Renal pelvis (tissue), 1 donor: ENCODE measurements at regions not wholly inside any gene's neighbourhood (a gene's known extent, or its start where the extent isn't known, plus 50 kb on each side); places are given as distances from the start of the nearest gene placed in this dataset.

Experiments
- DNase-seq: peaks from one replicate; pipeline ENCODE4 v3.0.0-alpha.2; 2013

GRCh38 chr1:228919914-228920313, 184.6 kb downstream of the RHOU start:
- no peak for DNase-seq

DNA sequence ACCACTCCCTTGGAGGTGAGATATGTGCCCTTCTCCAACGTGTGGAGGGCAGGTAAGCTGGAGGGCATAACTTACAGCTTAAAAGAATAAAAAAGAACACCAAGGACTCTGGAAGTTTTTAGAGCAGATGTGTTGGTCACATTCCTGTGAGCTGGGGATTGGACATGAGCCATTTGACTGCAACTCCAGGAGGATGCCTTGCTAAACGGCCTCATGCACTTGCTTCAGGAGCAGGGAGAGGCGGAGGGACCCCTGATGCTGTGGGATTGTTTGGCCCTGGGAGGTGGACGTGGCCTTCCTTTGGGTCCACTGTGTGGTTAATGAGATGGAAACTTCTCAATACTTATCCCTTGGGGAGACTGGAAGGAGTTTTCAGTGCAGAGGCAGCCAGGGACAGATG, 185.6 kb downstream of the RHOU start:
- no peak for DNase-seq

DNA sequence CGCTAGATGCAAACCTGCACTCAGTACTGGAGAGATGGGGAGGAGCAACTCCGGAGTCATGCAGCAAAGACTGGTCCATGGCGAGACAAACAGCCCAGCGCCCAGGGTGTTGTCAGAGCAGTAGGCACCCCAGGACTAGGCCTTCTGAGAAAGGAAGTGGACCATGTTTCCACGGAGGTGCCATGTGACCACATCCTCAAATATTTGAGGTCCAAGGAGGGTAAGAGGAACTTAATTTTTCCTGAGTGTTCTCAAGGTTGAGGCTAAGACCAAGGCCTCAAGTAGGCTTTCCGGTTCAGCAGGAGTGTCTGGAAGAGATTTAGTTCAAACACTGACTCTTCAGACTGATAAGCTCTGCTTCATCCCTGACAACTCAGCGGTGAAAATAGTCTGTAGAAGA, 186.2 kb downstream of the RHOU start:
- no peak for DNase-seq

- DNase-seq = no peak
Measured at GRCh38 chr1:228922722-228923376, 187.6 kb downstream of the RHOU start.

GRCh38 chr1:228923973-228924686, 188.9 kb downstream of the RHOU start:
- DNase-seq = no peak

DNA sequence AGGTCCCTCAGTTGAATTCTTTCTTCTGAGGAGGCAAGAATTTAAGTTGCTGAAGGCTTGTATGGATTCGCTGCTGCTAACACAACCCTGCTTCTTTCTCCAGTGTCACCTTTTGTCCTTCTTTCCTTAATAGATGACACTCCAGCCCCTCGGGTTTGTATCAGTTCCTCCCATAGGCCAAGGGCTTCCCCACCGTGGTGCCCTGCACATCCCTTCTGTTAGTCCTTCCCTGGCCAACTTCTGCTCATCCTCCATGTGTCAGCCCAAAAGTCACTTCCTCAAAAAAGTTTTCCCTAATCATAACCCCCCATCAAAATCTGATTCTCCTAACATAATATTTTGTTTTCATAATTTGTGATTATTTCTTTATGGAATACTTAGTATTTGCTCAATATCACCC, 190.4 kb downstream of the RHOU start:
- DNase-seq = no peak

- DNase-seq = no peak
Measured at GRCh38 chr1:228927421-228927820, 192.1 kb downstream of the RHOU start.

GRCh38 chr1:228927946-228928898, 192.9 kb downstream of the RHOU start:
- no peak for DNase-seq

DNA sequence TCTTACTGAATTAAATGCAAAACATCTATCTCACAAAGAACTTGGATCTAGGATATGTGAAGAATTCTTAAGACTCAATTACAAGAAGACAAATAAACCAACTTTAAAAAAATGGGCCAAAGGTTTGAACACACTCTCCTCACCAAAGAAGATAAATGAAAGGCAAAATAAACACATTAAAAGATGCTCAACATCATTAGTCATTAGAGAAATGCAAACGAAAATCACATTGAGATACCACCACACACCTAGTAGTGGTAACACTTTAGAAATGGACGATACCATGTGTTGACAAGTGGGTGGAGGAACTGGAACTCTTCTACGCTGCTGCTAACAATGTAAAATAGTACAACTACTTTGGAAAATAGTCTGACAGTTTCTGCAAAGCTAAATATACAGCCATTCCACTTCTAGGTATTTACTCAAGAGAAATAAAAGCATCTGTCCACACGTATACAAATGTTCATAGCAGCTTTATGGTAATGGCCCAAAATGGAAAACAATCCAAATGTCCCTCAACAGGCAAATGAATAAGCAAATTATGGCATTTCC, 194.3 kb downstream of the RHOU start:
- no peak for DNase-seq

GRCh38 chr1:228930479-228930957, 195.2 kb downstream of the RHOU start:
- DNase-seq = no peak

DNA sequence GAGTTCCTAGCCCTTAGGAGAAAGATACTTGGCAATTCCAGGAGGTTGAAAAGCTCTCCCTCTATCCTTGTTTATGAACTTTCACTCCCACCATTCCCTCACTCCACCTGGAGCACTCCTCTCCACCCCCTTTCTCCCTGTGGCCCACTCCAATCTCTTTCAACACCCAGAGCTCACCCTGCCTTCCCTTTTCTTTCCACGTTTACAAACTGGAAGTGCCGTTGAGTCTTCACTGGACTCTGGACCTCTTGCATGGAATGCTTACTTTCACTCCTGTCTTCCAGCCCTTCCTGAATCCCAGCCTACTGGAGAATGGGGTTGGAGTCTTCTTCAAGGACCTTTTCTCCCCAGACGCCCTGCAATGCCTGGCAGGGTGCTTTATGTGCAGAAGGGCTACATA, 198.5 kb downstream of the RHOU start:
- DNase-seq = no peak

DNA sequence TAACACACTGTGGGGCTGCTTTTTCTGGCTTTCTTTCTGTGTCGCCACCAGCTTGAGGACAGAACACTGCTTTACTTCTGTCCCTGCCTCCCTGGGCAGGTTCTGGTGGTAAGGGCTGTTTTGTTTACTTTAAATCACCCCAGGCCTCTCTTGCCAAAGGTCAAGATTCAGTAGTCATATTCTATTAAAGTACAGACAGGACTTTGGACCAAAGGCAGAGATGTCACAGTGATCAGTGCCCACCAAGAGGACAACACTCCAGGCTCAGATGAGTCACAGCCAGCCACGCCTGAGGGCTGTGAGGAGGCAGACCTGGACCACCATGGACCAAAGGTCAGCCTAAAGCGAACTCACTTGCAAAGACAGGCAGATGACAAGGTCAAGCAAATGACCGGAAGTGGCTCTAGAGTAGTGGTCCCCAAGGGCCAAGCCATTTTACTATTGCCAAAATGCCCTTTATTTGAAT, 200.0 kb downstream of the RHOU start:
- no peak for DNase-seq

DNA sequence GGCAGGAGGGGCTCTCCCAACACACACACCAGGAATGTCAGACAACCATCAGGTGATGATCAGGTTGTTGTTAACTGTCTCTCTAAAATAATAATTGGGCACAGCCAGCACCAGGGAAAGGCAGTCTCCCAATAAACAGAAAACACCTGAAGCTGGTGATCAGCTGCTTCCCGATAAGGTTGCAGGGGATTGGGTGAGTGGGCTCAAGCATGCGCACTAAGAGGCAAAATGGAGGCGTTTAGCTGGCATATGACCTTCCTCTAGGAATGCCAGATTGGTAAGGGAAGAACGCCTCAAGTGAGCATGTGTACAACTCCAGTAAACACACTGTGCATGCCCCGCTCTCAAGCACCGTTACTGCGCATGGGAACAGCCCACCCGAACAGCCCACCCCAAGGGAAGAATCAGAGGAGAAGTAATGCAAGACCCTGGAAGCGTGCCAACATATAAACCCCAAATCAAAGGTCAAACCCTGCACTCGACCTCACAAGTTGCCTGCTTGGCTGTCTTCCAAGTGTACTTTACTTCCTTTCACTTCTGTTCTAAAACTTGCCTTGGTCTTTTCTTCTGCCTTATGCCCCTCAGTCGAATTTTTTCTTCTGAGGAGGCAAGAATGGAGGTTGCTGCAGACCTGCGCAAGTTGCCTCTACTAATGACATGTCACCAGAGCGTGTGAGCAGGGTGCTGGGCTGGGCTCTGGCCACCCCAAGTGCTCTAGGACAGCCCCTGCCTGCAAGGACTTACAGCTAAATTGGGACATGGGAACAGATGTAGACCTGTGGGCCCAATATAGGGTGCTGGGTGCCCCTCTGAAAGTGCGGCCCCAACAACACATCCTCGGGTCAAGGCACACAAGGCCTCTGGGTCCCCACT, 200.8 kb downstream of the RHOU start:
- no peak for DNase-seq

DNA sequence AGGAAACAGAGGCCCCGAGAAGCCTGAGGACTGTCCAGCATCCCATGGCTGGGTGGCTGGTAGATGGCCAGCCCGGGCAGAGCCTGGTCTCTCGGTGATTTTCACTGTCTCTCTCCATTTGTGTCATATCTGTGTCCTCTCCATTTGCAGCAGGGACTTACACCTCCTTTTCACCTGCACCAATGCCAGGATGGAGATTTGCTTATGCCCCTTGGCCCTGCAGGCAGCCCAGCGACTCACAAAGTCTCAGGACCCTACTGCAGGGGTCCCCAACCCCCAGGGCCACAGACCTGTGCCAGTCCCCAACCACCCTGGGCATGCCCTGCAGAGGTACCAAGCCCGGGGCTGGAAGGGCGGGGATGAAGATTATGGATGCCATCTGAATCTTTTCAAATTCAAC, 201.6 kb downstream of the RHOU start:
- no peak for DNase-seq

GRCh38 chr1:228937351-228937750, 202.1 kb downstream of the RHOU start:
- DNase-seq = no peak

- peak; percentile 54 for DNase-seq
Measured at GRCh38 chr1:228937851-228938536, 202.7 kb downstream of the RHOU start.

- peak; percentile 53 for DNase-seq
Measured at GRCh38 chr1:228938537-228938901, 203.2 kb downstream of the RHOU start.

DNA sequence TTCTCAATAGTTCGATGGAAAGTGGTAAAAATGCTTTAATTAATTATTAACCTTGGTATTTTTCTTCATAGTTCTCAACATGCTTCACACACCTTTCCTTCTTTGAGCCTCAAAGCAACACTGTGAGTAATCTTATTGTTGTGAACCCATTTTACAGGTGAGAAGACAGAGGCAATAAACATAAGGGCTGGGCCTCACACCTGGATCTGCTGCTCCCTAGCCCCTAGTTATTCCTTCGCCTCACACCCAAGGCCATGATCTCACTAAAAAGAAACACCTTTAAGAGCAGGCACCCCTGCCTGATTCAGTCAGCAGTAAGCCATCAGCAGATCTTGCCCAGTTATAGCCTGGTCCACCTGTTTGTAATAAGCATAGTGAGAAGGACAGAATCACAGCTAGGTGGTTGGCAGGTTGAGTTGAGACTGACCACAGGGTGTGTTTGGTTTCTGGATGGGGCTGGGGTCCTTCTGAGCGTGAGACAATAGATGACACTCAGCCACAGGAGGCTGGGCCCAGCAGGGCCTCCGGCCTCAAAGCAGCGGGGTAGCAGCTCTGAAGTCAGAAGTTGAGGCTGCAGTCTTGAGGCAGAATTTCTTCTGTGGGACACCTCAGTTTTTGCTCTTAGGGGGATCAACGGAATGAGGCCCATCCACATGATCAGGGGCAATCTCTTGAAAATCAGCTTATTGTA, 203.9 kb downstream of the RHOU start:
- no peak for DNase-seq

GRCh38 chr1:228939881-228940392, 204.7 kb downstream of the RHOU start:
- no peak for DNase-seq

DNA sequence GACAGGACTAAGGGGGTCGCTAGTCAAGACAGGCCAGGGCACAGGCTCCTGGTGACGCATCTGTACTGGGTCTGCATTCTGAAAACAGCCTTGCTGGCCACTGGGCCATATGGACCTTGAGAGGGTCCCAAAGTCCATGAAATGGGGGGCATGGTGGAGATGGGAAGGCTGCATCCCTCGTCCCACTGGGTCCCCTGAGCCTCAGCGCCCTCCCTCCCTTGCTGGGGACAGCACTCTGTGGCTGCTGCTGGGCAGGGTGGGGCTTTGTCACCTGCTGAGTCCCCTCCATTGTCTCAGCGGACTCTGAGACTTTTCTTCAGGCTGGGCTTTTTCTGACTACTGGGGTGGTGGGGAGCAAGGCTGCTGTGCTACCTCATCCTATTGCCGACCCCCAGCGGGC, 205.2 kb downstream of the RHOU start:
- DNase-seq = no peak
